ENCODE measurements at regions not wholly inside any gene's neighbourhood (a gene's known extent, or its start where the extent isn't known, plus 50 kb on each side); places are given as distances from the start of the nearest gene placed in this dataset.
"Not testable (repeated sequence)": the region's sequence is repeated elsewhere in the genome, so short reads cannot be mapped to it uniquely, and the experiment has no call there.

DNA sequence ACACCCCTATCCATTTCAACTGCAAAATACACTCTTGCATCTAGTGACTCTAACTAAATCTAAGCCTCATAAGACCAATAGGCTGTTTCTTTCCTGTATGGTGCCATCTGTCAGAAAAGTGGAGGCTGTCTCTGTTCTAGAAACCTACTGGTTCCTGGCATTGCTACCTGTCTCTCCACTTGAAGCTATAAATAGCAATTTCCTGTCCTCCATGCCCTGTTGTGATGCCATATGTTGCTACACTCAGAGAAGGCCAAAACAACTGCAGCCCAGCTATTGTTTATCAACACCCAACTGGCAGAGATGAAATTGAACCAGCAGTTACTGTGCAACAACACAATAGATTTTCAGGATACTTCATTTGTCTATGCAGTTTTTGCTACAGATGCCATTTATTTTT lies 1355.1 kb upstream of the SLC39A10 start:
- H3K4me3 ChIP-seq (ENCODE audit: low read depth, low read length) = no peak overlapping the region
- TF ChIP-seq, protein P1, sequence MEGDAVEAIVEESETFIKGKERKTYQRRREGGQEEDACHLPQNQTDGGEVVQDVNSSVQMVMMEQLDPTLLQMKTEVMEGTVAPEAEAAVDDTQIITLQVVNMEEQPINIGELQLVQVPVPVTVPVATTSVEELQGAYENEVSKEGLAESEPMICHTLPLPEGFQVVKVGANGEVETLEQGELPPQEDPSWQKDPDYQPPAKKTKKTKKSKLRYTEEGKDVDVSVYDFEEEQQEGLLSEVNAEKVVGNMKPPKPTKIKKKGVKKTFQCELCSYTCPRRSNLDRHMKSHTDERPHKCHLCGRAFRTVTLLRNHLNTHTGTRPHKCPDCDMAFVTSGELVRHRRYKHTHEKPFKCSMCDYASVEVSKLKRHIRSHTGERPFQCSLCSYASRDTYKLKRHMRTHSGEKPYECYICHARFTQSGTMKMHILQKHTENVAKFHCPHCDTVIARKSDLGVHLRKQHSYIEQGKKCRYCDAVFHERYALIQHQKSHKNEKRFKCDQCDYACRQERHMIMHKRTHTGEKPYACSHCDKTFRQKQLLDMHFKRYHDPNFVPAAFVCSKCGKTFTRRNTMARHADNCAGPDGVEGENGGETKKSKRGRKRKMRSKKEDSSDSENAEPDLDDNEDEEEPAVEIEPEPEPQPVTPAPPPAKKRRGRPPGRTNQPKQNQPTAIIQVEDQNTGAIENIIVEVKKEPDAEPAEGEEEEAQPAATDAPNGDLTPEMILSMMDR (conservative IDR thresholded peaks at IDR 0.05; ENCODE audit: low read depth, low read length) = no peak
- no peak for DNase-seq (ENCODE audit: low read depth)

DNA sequence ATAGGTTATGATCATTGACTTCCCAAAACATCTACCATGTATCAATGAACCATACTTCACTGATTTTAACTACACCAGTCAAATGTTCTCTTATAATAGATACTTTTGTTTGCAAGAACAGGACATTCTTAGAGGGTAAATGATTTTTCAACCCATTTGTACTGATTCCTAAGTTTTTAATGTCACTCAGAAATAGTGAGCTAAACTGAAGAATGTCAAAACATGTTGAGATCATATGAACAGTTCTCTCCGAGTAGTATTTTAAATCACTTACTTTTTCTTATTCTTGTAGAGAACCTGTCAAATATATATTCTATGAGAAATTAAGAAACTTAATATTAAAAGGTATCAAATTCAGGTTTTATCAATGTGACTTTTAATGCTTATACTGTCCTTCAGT lies 1362.9 kb upstream of the SLC39A10 start:
- no peak overlapping the region for H3K4me3 ChIP-seq (ENCODE audit: low read depth, low read length)
- TF ChIP-seq, protein P1 (conservative IDR thresholded peaks at IDR 0.05; ENCODE audit: low read depth, low read length) = no peak

GRCh38 chr2:194291104-194291503 lies 1365.9 kb upstream of the SLC39A10 start:
- TF ChIP-seq, protein P1 (conservative IDR thresholded peaks at IDR 0.05; ENCODE audit: low read depth, low read length) = no peak
- no peak for DNase-seq (ENCODE audit: low read depth)
- H3K4me3 ChIP-seq (ENCODE audit: low read depth, low read length) = no peak overlapping the region

More for the DNA sequence above, 1362.9 kb upstream of the SLC39A10 start:
- DNase-seq (ENCODE audit: low read depth) = no peak

DNA sequence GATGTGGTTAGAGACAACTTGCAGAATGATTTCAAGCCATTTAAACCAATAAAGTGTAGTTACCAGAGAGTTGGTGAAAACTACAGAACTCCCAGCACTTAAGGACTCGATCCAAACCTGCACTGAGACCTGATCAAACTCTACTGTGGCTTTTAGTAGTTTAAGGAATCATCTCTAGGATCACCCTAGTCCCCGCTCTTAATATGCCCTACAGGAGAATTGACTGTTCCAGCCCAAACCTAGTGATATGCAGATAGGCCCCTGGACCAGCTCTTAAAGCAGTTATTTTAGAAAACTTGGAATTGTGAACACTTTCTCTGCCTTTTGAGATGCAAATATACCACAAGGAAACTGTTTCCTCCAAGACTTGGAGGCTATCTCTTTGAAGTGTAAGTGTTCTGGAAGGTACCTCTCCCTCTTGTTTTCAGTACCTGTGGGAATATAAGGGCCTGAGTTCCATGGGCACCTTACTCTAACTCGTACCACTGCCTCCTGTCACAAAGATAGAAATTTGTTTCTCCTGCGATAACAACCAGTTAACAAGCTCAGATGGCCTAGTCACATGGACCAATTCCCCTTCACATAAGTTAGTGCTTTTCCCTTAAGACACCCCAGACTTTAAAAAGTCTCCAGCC lies 1367.2 kb upstream of the SLC39A10 start:
- TF ChIP-seq, protein P1 (conservative IDR thresholded peaks at IDR 0.05; ENCODE audit: low read depth, low read length) = no peak
- no peak overlapping the region for H3K4me3 ChIP-seq (ENCODE audit: low read depth, low read length)
- no peak for DNase-seq (ENCODE audit: low read depth)

- not testable (repeated sequence) for H3K4me3 ChIP-seq (ENCODE audit: low read depth, low read length); DNase-seq (ENCODE audit: low read depth)
These were observed 1380.4 kb upstream of the SLC39A10 start for GRCh38 chr2:194276667-194277066.

- no peak overlapping the region for H3K4me3 ChIP-seq (ENCODE audit: low read depth, low read length)
- no peak for DNase-seq (ENCODE audit: low read depth)
- TF ChIP-seq, protein P1 (conservative IDR thresholded peaks at IDR 0.05; ENCODE audit: low read depth, low read length) = no peak
These were observed 1385.6 kb upstream of the SLC39A10 start for GRCh38 chr2:194271293-194271961.

DNA sequence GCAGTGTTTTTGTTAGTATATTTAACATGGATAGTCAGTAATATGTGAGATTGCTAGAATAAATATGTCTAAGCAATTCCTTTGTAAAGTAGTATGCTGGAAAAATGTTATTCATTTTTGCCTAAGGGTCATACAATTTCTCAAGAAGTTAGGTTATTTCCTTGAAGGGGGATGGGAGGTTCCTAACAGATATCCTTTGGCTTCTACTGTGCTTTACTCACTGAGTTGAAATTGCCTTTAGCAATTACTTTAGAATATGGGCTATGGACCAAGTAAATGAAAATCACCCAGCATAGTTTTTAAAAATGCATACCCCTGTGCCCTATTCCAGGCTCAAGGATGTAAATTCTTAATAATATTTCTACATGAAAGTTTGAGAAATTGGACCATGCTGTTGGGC lies 1386.4 kb upstream of the SLC39A10 start:
- DNase-seq (ENCODE audit: low read depth) = no peak
- H3K4me3 ChIP-seq (ENCODE audit: low read depth, low read length) = no peak overlapping the region
- TF ChIP-seq, protein P1 (conservative IDR thresholded peaks at IDR 0.05; ENCODE audit: low read depth, low read length) = no peak
